ENCODE measurements at regions not wholly inside any gene's neighbourhood (a gene's known extent, or its start where the extent isn't known, plus 50 kb on each side); places are given as distances from the start of the nearest gene placed in this dataset.

DNA sequence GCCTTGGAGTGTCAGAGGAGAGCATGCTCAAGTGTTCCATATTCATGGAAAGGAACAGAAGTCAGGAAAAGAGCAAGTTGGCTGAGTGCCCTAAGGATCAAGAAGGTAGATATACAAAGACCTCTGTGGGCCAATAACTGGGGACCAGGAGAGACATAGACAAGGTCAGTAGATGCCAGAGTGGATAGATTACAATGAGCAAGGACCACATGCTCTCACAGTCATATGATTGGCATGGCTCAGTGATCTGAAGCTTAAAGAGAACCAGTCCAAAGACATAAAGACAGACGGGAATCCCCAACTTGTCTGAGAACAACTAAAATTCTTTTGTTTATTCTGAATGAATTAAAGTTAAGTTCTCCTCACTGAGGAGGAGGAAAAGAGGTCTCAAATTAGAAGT is 289.7 kb downstream of the HS3ST1 start:
- TF ChIP-seq, protein P1, sequence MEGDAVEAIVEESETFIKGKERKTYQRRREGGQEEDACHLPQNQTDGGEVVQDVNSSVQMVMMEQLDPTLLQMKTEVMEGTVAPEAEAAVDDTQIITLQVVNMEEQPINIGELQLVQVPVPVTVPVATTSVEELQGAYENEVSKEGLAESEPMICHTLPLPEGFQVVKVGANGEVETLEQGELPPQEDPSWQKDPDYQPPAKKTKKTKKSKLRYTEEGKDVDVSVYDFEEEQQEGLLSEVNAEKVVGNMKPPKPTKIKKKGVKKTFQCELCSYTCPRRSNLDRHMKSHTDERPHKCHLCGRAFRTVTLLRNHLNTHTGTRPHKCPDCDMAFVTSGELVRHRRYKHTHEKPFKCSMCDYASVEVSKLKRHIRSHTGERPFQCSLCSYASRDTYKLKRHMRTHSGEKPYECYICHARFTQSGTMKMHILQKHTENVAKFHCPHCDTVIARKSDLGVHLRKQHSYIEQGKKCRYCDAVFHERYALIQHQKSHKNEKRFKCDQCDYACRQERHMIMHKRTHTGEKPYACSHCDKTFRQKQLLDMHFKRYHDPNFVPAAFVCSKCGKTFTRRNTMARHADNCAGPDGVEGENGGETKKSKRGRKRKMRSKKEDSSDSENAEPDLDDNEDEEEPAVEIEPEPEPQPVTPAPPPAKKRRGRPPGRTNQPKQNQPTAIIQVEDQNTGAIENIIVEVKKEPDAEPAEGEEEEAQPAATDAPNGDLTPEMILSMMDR (IDR thresholded peaks at IDR 0.05 in 8 of 11, conservative IDR thresholded peaks at IDR 0.05 in 3 of 11) = no peak
- no peak for TF ChIP-seq POLR2AphosphoS5 (IDR thresholded peaks at IDR 0.05)
- no peak for TF ChIP-seq POLR2A (IDR thresholded peaks at IDR 0.05)
